ENCODE measurements at regions not wholly inside any gene's neighbourhood (a gene's known extent, or its start where the extent isn't known, plus 50 kb on each side); places are given as distances from the start of the nearest gene placed in this dataset.

DNA sequence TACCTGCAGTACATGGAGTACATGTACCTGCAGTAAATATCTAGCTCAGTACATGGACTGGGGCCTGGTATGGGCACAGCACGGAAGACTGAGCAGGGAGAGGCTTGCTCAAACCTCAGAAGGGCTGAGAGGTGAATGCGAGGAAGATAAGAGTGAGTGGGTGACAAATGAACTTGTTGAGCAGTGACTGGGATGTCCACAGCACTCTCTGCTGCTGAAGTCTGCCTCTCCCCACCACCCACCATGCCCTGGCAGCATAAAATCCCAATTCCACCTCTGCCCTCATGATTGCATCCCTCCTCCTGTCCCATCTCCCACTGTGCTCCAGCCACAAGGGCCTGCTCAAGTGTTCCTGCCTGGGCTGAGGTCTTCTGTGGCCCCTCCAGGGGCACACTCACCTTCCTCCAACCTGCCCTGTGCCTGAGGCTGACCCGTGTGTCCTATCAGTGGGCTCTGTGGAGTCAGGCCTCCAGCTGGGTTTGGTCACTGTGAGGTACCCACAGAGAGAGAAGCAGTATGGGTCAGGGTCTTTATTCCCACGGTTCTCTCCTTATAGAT, 114.2 kb downstream of the FOXD2 start:
- Histone ChIP-seq H3K36me3 (ENCODE audit: control insufficient read depth, insufficient read depth, low read length) (no peaks in the 10 kb centered on the region), H3K9me3 (ENCODE audit: control insufficient read depth, low read length) (no peaks in the 10 kb centered on the region), H3K4me3 (ENCODE audit: insufficient read depth, low read depth, low read length, poor library complexity, severe bottlenecking) (no peak overlapping the region), H3K4me1 (ENCODE audit: control insufficient read depth, insufficient read depth, low read length, poor library complexity, severe bottlenecking) (no peaks in the 10 kb centered on the region), H3K27me3 (replicated peaks; ENCODE audit: control insufficient read depth, insufficient read depth, low read length, poor library complexity, severe bottlenecking) (no peaks in the 10 kb centered on the region), H3K27ac (ENCODE audit: insufficient read depth, low read length, poor library complexity, severe bottlenecking) (no peak overlapping the region)
- no peak for DNase-seq

DNA sequence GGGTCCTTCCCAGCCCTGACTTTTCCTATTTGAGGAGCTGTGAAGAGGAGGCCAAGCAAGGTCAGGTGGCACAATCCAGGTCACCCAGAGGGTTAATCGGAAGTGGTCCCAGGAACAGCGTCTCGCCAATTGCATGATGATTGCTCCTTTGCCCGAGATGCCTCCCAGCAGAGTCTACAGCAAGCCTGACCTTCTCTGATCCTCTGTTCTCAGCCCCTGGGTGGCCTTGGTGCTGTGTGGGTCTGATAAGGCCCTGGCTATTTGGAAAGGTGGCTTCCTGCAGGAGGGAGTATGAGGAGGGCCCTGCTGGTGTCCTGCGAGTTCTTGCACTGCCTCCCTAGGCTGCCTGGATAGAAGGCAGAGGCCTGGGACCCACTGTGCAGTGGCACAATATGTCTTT, 116.2 kb downstream of the FOXD2 start:
- no peaks in the 10 kb centered on the region for H3K36me3 ChIP-seq (ENCODE audit: control insufficient read depth, insufficient read depth, low read length)
- no peaks in the 10 kb centered on the region for H3K4me1 ChIP-seq (ENCODE audit: control insufficient read depth, insufficient read depth, low read length, poor library complexity, severe bottlenecking)
- no peaks in the 10 kb centered on the region for H3K9me3 ChIP-seq (ENCODE audit: control insufficient read depth, low read length)
- no peaks in the 10 kb centered on the region for H3K27me3 ChIP-seq (replicated peaks; ENCODE audit: control insufficient read depth, insufficient read depth, low read length, poor library complexity, severe bottlenecking)
- no peak overlapping the region for H3K27ac ChIP-seq (ENCODE audit: insufficient read depth, low read length, poor library complexity, severe bottlenecking)
- H3K4me3 ChIP-seq (ENCODE audit: insufficient read depth, low read depth, low read length, poor library complexity, severe bottlenecking) = no peak overlapping the region
- DNase-seq = no peak

DNA sequence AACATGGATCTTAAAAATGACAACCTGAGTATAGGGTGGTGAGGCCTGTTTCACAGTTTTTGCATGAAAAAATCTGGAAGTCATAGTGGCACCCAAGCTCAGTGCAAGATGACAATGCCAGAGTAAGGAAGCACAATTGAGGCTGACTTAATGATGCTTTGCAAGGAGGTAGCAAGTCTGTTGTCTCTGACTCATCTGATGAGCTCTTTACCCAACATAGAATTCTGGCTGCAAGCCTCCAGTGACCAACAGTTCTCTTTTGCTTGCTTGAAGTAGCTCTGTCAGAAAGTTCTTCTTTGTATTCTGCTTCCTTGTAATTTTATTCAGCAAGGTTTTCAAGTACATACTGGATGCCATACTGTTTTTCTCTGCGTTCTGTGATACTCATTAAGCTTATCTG, 117.1 kb downstream of the FOXD2 start:
- H3K9me3 ChIP-seq (ENCODE audit: control insufficient read depth, low read length) = no peaks in the 10 kb centered on the region
- no peaks in the 10 kb centered on the region for H3K36me3 ChIP-seq (ENCODE audit: control insufficient read depth, insufficient read depth, low read length)
- H3K4me1 ChIP-seq (ENCODE audit: control insufficient read depth, insufficient read depth, low read length, poor library complexity, severe bottlenecking) = no peaks in the 10 kb centered on the region
- H3K4me3 ChIP-seq (ENCODE audit: insufficient read depth, low read depth, low read length, poor library complexity, severe bottlenecking) = no peak overlapping the region
- H3K27ac ChIP-seq (ENCODE audit: insufficient read depth, low read length, poor library complexity, severe bottlenecking) = no peak overlapping the region
- DNase-seq = no peak
- H3K27me3 ChIP-seq (replicated peaks; ENCODE audit: control insufficient read depth, insufficient read depth, low read length, poor library complexity, severe bottlenecking) = no peaks in the 10 kb centered on the region

DNA sequence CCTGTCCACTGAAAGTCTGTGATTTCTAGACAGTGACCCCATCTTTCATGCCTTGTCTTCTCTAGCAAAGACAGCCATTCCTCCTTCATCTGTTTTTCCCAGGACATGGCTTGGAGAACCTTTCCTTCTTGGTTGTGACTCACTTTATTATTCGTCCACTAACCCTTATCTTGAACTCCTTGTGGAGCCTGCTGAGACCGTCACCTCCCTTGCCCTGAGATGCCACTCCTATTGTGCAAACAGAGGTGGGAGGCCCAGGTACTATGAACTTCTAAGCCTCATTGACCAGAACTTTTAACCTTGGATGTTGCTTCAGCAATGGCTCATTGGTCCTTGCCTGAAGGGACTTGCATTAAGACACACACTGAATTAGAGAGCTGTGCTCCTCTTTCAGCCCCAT, 117.5 kb downstream of the FOXD2 start:
- H3K4me1 ChIP-seq (ENCODE audit: control insufficient read depth, insufficient read depth, low read length, poor library complexity, severe bottlenecking) = no peaks in the 10 kb centered on the region
- no peaks in the 10 kb centered on the region for H3K27me3 ChIP-seq (replicated peaks; ENCODE audit: control insufficient read depth, insufficient read depth, low read length, poor library complexity, severe bottlenecking)
- H3K27ac ChIP-seq (ENCODE audit: insufficient read depth, low read length, poor library complexity, severe bottlenecking) = no peak overlapping the region
- DNase-seq = no peak
- H3K4me3 ChIP-seq (ENCODE audit: insufficient read depth, low read depth, low read length, poor library complexity, severe bottlenecking) = no peak overlapping the region
- no peaks in the 10 kb centered on the region for H3K36me3 ChIP-seq (ENCODE audit: control insufficient read depth, insufficient read depth, low read length)
- H3K9me3 ChIP-seq (ENCODE audit: control insufficient read depth, low read length) = no peaks in the 10 kb centered on the region

DNA sequence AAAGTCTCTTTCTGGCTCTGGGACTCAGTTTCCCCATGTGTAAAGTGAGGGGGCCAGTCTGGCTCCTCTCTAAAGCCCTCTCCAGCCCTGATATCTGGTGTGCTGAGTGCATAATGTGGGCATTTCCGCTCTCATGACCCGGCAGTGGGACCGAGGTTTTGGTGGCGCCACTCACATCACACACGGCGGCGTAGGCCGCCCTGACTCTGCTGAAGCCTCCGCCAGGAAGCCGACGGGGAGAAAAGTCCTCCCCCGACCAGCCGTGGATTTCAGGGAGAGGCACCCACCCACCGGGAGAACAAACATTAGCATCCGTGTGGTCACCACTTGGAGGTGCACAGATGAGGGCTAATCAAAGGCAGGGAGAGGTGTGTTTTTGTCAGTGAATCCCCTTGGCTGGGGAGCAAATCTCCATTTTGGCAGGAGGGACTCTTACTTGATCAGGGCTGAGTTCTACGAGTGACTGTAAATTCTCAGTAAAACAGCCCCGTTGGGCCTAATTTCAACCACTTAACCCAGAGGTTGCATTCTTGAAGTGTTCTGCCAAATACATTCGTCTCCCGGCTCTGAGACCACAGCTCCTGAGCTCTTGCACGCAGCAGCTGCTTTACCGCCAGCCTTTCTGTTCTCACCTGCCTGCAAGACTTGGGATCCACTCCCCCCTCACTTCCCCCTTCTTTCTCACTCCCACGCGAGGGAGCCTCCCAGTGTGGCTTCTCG, 118.2 kb downstream of the FOXD2 start:
- Histone ChIP-seq H3K36me3 (ENCODE audit: control insufficient read depth, insufficient read depth, low read length) (no peaks in the 10 kb centered on the region), H3K4me1 (ENCODE audit: control insufficient read depth, insufficient read depth, low read length, poor library complexity, severe bottlenecking) (no peaks in the 10 kb centered on the region), H3K27ac (ENCODE audit: insufficient read depth, low read length, poor library complexity, severe bottlenecking) (no peak overlapping the region), H3K9me3 (ENCODE audit: control insufficient read depth, low read length) (no peaks in the 10 kb centered on the region), H3K4me3 (ENCODE audit: insufficient read depth, low read depth, low read length, poor library complexity, severe bottlenecking) (no peak overlapping the region), H3K27me3 (replicated peaks; ENCODE audit: control insufficient read depth, insufficient read depth, low read length, poor library complexity, severe bottlenecking) (no peaks in the 10 kb centered on the region)
- DNase-seq = no peak

DNA sequence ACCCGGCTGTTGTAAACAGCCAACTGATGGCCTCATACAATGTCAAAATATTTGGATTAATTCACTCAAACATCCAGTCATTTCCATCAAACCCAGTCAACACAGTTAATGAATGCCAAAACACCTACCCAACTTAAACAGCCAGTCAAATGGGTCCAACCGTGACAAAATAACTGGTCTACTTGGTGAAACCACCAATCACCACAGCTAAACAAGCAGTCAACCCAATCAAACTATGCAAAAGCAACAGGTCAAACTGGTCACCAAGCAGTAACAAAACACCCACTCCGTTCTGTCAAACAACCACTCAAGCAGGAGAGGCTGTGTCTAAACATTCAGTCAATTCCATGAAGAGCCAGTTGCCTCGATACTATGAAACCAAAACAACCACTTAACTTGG, 119.2 kb downstream of the FOXD2 start:
- no peaks in the 10 kb centered on the region for H3K4me1 ChIP-seq (ENCODE audit: control insufficient read depth, insufficient read depth, low read length, poor library complexity, severe bottlenecking)
- H3K9me3 ChIP-seq (ENCODE audit: control insufficient read depth, low read length) = no peaks in the 10 kb centered on the region
- H3K27me3 ChIP-seq (replicated peaks; ENCODE audit: control insufficient read depth, insufficient read depth, low read length, poor library complexity, severe bottlenecking) = no peaks in the 10 kb centered on the region
- H3K27ac ChIP-seq (ENCODE audit: insufficient read depth, low read length, poor library complexity, severe bottlenecking) = no peak overlapping the region
- no peak for DNase-seq
- H3K4me3 ChIP-seq (ENCODE audit: insufficient read depth, low read depth, low read length, poor library complexity, severe bottlenecking) = no peak overlapping the region
- H3K36me3 ChIP-seq (ENCODE audit: control insufficient read depth, insufficient read depth, low read length) = no peaks in the 10 kb centered on the region

DNA sequence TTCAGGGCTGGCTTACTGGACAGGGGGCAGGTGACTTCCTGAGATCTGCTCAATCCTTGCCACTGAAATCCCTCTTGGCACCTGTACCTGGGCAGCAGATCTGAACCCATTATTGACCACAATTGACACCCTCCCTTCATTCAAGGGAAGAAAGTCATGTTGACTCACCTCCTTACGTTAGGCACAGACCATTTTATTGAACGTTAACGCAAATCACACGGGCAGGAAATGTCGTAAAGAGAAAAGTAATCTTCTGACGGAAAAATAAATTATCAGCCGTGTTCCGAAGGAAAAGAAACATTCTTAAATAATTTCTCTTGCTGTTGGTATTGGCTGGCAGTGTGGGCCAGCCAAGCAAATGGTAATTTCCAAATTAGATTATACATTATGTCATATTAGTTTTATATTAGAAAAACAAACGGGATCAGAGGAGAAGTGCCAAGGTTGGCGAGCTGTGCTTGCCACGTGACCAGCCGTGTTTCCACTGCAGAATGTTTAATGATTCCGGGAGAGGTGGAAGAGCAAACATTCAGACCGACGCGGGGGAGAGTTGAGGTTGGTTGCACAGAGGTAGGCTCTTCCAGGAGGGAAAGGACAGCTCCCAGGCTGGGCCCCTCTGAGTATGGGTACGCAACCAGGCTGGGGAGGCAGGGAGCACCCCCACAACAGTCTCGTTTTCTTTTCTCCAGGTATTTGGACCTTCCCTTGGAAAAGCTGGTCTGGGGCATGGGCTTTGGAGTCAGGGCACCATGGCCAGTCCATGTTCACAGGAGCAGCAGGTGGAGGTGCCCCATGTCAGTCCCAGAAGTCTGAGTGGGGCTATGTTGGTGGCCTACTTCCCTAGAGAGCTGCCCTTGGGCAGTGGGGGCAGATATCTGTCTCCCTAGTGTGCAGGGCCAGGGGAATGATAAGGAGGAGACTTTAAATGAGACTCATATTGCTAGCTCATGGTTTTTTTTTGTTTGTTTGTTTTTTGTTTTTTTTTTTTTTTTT, 121.1 kb downstream of the FOXD2 start:
- Histone ChIP-seq H3K36me3 (ENCODE audit: control insufficient read depth, insufficient read depth, low read length) (no peaks in the 10 kb centered on the region), H3K9me3 (ENCODE audit: control insufficient read depth, low read length) (no peaks in the 10 kb centered on the region), H3K4me1 (ENCODE audit: control insufficient read depth, insufficient read depth, low read length, poor library complexity, severe bottlenecking) (no peaks in the 10 kb centered on the region), H3K4me3 (ENCODE audit: insufficient read depth, low read depth, low read length, poor library complexity, severe bottlenecking) (no peak overlapping the region), H3K27ac (ENCODE audit: insufficient read depth, low read length, poor library complexity, severe bottlenecking) (no peak overlapping the region), H3K27me3 (replicated peaks; ENCODE audit: control insufficient read depth, insufficient read depth, low read length, poor library complexity, severe bottlenecking) (no peaks in the 10 kb centered on the region)
- DNase-seq = no peak

DNA sequence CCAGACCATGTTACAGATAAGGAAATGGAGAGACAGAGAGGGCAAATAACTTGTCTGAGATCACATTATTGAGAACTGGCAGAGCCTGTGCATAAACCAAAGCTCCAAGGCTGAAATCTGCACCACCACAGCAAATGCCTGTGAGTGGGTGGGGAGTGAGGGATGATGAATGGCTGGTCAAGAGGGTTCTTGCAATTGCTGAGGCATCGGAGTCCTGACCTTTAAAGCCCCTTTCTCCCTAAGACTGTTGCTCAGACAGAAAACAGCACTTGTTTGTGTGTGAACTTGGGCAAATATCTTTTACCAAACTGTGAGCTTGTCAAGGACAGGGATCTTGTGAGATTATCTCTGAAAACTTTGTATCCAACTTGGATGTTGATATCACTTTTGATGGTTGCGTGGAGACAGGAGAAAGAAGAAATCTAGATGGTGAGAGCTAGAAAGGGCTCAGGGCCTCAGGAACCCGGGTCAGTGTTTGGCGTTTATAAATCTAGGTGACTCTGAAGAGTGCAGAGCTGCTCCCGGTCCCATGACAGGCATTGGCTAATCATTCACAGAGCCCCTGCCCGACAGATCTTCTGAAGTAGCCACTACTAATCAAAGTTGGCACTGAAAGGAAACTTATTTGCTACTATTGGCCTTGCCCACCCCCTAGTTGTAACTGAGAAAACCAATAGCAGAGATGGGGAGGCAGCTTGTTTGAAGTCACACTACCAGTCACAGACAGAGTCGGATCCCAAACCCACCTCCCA, 122.3 kb downstream of the FOXD2 start:
- Histone ChIP-seq H3K27ac (ENCODE audit: insufficient read depth, low read length, poor library complexity, severe bottlenecking) (no peak overlapping the region), H3K36me3 (ENCODE audit: control insufficient read depth, insufficient read depth, low read length) (no peaks in the 10 kb centered on the region), H3K4me3 (ENCODE audit: insufficient read depth, low read depth, low read length, poor library complexity, severe bottlenecking) (no peak overlapping the region), H3K27me3 (replicated peaks; ENCODE audit: control insufficient read depth, insufficient read depth, low read length, poor library complexity, severe bottlenecking) (no peaks in the 10 kb centered on the region), H3K9me3 (ENCODE audit: control insufficient read depth, low read length) (no peaks in the 10 kb centered on the region), H3K4me1 (ENCODE audit: control insufficient read depth, insufficient read depth, low read length, poor library complexity, severe bottlenecking) (no peaks in the 10 kb centered on the region)
- no peak for DNase-seq

DNA sequence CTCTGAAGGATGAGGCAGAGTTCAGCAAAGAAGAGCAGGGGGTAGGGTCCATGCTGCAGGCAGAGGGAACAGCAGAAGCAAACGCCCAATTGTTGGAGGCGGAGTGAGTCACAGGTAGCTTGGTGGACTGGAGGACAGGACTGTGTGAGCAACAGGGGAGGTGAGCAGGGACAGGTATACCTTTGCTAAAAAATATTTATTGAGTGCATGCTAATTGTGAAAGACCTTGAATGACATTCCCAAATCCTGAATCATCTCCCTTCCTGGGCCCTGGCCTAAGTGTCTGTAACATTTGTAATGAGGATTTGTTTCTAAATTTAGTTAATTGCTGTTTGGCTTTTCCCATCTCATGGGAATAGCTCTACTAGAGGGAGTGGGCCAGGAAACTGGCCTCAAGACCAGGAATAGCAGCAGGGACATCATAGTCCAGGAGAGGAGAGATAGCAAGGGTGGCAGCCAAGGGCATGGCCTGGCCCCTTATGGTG, 123.7 kb downstream of the FOXD2 start:
- no peaks in the 10 kb centered on the region for H3K4me1 ChIP-seq (ENCODE audit: control insufficient read depth, insufficient read depth, low read length, poor library complexity, severe bottlenecking)
- no peak overlapping the region for H3K4me3 ChIP-seq (ENCODE audit: insufficient read depth, low read depth, low read length, poor library complexity, severe bottlenecking)
- no peaks in the 10 kb centered on the region for H3K36me3 ChIP-seq (ENCODE audit: control insufficient read depth, insufficient read depth, low read length)
- DNase-seq = no peak
- H3K27me3 ChIP-seq (replicated peaks; ENCODE audit: control insufficient read depth, insufficient read depth, low read length, poor library complexity, severe bottlenecking) = no peaks in the 10 kb centered on the region
- no peaks in the 10 kb centered on the region for H3K9me3 ChIP-seq (ENCODE audit: control insufficient read depth, low read length)
- H3K27ac ChIP-seq (ENCODE audit: insufficient read depth, low read length, poor library complexity, severe bottlenecking) = no peak overlapping the region

Data from effector memory CD4-positive, alpha-beta T cell (primary cell).